ENCODE measurements at regions not wholly inside any gene's neighbourhood (a gene's known extent, or its start where the extent isn't known, plus 50 kb on each side); places are given as distances from the start of the nearest gene placed in this dataset.

DNA sequence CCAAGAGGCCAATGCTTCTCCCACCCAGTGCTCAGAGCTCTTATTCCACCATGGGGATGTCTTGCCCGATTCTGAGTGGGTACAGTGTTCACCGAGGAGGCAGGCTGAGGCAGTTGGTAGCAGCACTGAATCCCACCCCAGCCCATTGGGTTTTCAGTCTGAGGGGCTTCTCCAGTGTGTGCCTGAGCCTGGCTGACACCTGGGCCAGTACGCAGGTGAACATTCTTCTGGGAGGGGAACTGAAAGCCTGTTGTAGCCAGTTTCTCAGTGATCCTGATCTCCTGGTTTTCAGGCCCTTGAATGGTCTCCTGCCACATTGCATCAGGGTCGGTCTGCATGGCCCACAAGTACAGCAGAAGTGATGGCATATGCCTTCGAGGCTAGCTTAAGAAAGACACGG lies 98.2 kb downstream of the TMEM17 start:
- 86 to 90% methylated on average over 6 of the region's 6 CpGs for WGBS, 2 donors

DNA sequence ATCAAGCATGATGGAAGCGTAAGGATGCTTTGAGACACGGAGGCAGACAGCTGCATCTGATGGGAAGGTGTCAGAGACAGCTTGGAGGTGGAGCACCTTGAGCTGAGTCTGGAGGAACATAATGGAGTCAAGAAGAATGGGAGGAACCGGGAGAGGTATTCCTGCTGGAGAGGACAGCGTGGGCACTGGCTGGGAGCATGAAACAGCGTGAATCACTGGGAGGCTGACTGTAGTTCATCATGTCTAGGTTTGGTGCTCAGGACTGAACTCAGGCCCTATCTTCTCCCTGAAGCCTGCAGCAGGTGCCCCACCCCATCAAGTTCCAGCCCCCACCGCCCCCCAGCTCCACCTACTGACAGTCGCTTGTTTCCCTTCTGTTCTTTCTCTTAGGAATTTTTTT lies 98.6 kb downstream of the TMEM17 start:
- no peak for ATAC-seq (ENCODE audit: low FRiP score)
- intact Hi-C loops (cut with DNase I): no loop called here

More for the DNA sequence above, 98.2 kb downstream of the TMEM17 start:
- Histone ChIP-seq H3K36me3 (ENCODE audit: control insufficient read depth in 1 of 2, insufficient read depth in 2 of 2, low read length in 1 of 2) (no peaks in the 10 kb centered on the region), H3K27me3 (ENCODE audit: control insufficient read depth in 1 of 2, insufficient read depth in 2 of 2, low read length in 1 of 2) (no peaks in the 10 kb centered on the region), H3K4me3 (ENCODE audit: low read length in 2 of 2) (no peak overlapping the region), H3K4me1 (ENCODE audit: control insufficient read depth in 1 of 2, insufficient read depth in 2 of 2, low read length in 2 of 2) (no peaks in the 10 kb centered on the region), H3K9me3 (ENCODE audit: control insufficient read depth, low read length) (no peaks in the 10 kb centered on the region), H3K27ac (ENCODE audit: low read depth in 1 of 2, low read length in 2 of 2) (no peak overlapping the region)
- DNase-seq (no peak), ATAC-seq (ENCODE audit: low FRiP score) (no peak)
- intact Hi-C loops (cut with DNase I): no loop called here

DNA sequence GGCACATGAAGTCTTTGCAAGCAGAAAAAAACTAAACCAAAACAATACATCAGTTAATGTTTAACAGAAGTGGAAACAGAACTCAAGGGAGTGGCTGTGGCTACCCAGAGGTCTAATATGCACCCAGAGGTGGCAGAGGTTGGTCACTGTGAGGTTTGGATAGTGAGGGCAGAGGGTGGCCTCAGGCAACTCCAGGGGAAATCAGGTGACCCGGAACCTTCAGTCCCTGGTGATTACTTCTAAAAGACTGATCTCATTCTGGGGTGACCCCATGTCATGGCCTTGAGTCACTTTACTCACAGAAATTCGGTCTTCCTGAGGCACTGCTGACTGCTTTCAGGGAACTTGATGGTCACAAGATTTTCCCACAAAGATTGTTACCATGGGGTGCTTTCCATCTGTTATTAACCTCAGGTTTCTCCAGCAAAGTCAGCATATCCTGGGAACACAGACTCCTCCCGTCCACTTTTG lies 99.4 kb downstream of the TMEM17 start:
- intact Hi-C loops (cut with DNase I): no loop called here
- WGBS, 2 donors: 90 to 91% methylated on average over 3 of the region's 3 CpGs
- no peaks in the 10 kb centered on the region for H3K9me3 ChIP-seq (ENCODE audit: control insufficient read depth, low read length)
- no peaks in the 10 kb centered on the region for H3K27me3 ChIP-seq (ENCODE audit: control insufficient read depth in 1 of 2, insufficient read depth in 2 of 2, low read length in 1 of 2)
- no peak overlapping the region for H3K4me3 ChIP-seq (ENCODE audit: low read length in 2 of 2)
- H3K4me1 ChIP-seq (ENCODE audit: control insufficient read depth in 1 of 2, insufficient read depth in 2 of 2, low read length in 2 of 2): no peaks in the 10 kb centered on the region
- H3K36me3 ChIP-seq (ENCODE audit: control insufficient read depth in 1 of 2, insufficient read depth in 2 of 2, low read length in 1 of 2): no peaks in the 10 kb centered on the region
- ATAC-seq (ENCODE audit: low FRiP score) (no peak), DNase-seq (no peak)
- H3K27ac ChIP-seq (ENCODE audit: low read depth in 1 of 2, low read length in 2 of 2): no peak overlapping the region

More for the DNA sequence above, 98.6 kb downstream of the TMEM17 start:
- no peak for DNase-seq
- H3K27me3 ChIP-seq (ENCODE audit: control insufficient read depth in 1 of 2, insufficient read depth in 2 of 2, low read length in 1 of 2): no peaks in the 10 kb centered on the region
- H3K27ac ChIP-seq (ENCODE audit: low read depth in 1 of 2, low read length in 2 of 2): no peak overlapping the region
- no peaks in the 10 kb centered on the region for H3K9me3 ChIP-seq (ENCODE audit: control insufficient read depth, low read length)
- no peak overlapping the region for H3K4me3 ChIP-seq (ENCODE audit: low read length in 2 of 2)
- H3K4me1 ChIP-seq (ENCODE audit: control insufficient read depth in 1 of 2, insufficient read depth in 2 of 2, low read length in 2 of 2): no peaks in the 10 kb centered on the region
- H3K36me3 ChIP-seq (ENCODE audit: control insufficient read depth in 1 of 2, insufficient read depth in 2 of 2, low read length in 1 of 2): no peaks in the 10 kb centered on the region
- WGBS, 2 donors: 95 to 99% methylated on average over 7 of the region's 7 CpGs

DNA sequence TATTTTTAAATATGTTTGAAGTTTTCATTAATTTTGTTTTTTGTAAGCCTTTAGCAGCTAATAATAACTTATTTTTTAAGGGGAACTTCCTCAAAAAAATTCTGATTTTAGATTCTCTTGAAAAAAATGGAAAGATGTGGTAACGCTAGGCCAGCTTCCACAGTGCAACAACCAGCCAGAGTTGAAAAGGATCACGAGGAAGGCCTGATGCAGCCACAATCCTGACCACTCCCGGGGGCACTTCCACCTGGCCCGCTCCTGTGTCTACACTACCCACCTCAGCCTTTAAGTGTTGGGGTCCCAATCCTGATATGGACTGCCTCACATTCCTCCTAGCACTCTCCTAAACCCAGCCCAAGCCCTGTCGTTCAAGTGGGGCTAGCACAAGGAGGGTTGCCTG lies 101.1 kb downstream of the TMEM17 start:
- no peak overlapping the region for H3K4me3 ChIP-seq (ENCODE audit: low read length in 2 of 2)
- H3K36me3 ChIP-seq (ENCODE audit: control insufficient read depth in 1 of 2, insufficient read depth in 2 of 2, low read length in 1 of 2): no peaks in the 10 kb centered on the region
- H3K27ac ChIP-seq (ENCODE audit: low read depth in 1 of 2, low read length in 2 of 2): no peak overlapping the region
- H3K4me1 ChIP-seq (ENCODE audit: control insufficient read depth in 1 of 2, insufficient read depth in 2 of 2, low read length in 2 of 2): no peaks in the 10 kb centered on the region
- ATAC-seq (ENCODE audit: low FRiP score) (no peak), DNase-seq (no peak)
- intact Hi-C loops (cut with DNase I): no loop called here
- no peaks in the 10 kb centered on the region for H3K9me3 ChIP-seq (ENCODE audit: control insufficient read depth, low read length)
- H3K27me3 ChIP-seq (ENCODE audit: control insufficient read depth in 1 of 2, insufficient read depth in 2 of 2, low read length in 1 of 2): no peaks in the 10 kb centered on the region
- WGBS, 2 donors: 74 to 80% methylated on average over 5 of the region's 5 CpGs

DNA sequence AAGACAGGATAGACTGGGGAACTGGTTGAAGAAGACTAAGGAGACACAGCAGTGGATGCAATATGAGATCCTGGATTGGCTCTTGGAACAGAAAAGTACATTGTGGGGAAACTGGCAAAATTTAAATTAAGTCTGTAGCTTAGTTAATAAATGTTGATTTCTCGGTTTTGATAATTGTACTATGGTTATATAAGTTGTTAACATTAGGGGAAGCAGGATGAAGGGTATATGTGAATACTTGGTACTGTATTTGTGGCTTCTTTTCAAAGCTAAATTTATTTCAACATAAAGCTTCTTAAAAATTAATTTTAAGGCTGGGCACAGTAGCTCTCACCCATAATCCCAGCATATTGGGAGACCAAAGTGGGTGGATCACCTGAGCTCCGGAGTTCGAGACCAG lies 103.8 kb downstream of the TMEM17 start:
- H3K36me3 ChIP-seq (ENCODE audit: control insufficient read depth in 1 of 2, insufficient read depth in 2 of 2, low read length in 1 of 2): no peaks in the 10 kb centered on the region
- intact Hi-C loops (cut with DNase I): no loop called here
- 91 to 97% methylated on average over 3 of the region's 3 CpGs for WGBS, 2 donors
- ATAC-seq (ENCODE audit: low FRiP score) (no peak), DNase-seq (no peak)
- H3K4me1 ChIP-seq (ENCODE audit: control insufficient read depth in 1 of 2, insufficient read depth in 2 of 2, low read length in 2 of 2): no peaks in the 10 kb centered on the region
- H3K27me3 ChIP-seq (ENCODE audit: control insufficient read depth in 1 of 2, insufficient read depth in 2 of 2, low read length in 1 of 2): no peaks in the 10 kb centered on the region
- H3K4me3 ChIP-seq (ENCODE audit: low read length in 2 of 2): no peak overlapping the region
- no peak overlapping the region for H3K27ac ChIP-seq (ENCODE audit: low read depth in 1 of 2, low read length in 2 of 2)
- H3K9me3 ChIP-seq (ENCODE audit: control insufficient read depth, low read length): no peaks in the 10 kb centered on the region

DNA sequence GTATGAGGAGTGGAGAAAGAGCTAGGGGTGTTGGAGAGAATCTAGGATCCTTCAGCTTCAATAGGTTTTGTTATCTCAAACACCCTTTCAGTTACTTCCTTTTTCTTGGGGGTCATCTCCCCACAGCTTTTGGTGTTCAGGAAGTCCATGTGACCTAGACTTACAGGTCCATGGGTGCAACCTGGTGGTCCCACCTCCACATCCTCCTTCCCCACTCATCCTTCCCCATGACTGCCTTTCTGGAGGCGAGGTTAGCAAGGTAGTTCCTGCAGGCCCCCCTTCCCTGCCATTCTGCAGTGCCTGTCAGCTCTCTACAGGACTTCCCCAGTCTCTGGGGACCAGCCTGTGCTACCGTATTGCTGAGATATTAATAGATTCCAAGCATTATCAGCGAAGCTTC lies 107.6 kb downstream of the TMEM17 start:
- no peaks in the 10 kb centered on the region for H3K9me3 ChIP-seq (ENCODE audit: control insufficient read depth, low read length)
- intact Hi-C loops (cut with DNase I): no loop called here
- H3K27ac ChIP-seq (ENCODE audit: low read depth in 1 of 2, low read length in 2 of 2): no peak overlapping the region
- DNase-seq: no peak
- no peak overlapping the region for H3K4me3 ChIP-seq (ENCODE audit: low read length in 2 of 2)
- no peaks in the 10 kb centered on the region for H3K27me3 ChIP-seq (ENCODE audit: control insufficient read depth in 1 of 2, insufficient read depth in 2 of 2, low read length in 1 of 2)
- 53 to 74% methylated on average over 3 of the region's 3 CpGs for WGBS, 2 donors
- H3K4me1 ChIP-seq (ENCODE audit: control insufficient read depth in 1 of 2, insufficient read depth in 2 of 2, low read length in 2 of 2): no peaks in the 10 kb centered on the region
- no peaks in the 10 kb centered on the region for H3K36me3 ChIP-seq (ENCODE audit: control insufficient read depth in 1 of 2, insufficient read depth in 2 of 2, low read length in 1 of 2)
- no peak for ATAC-seq (ENCODE audit: low FRiP score)

DNA sequence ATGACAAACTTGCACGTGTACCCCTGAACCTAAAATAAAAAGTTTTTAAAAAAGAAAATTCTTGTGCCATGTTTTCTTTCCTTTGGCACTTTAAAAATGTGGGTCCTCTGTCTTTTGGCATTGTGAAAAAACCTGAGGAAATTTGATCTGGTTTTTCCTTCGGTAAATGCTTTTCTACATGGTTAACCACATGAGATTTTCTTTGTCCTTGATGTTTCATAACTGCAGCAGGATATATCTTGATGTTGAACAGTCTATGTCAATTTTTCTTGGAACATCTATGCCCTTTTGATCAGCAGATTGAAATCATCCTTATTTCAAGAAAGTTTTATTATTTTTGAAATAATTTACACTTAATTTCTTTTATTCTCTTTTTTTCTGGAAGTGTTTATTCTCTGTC lies 109.1 kb downstream of the TMEM17 start:
- Histone ChIP-seq H3K27ac (ENCODE audit: low read depth in 1 of 2, low read length in 2 of 2) (no peak overlapping the region), H3K4me3 (ENCODE audit: low read length in 2 of 2) (no peak overlapping the region), H3K27me3 (ENCODE audit: control insufficient read depth in 1 of 2, insufficient read depth in 2 of 2, low read length in 1 of 2) (no peaks in the 10 kb centered on the region), H3K36me3 (ENCODE audit: control insufficient read depth in 1 of 2, insufficient read depth in 2 of 2, low read length in 1 of 2) (no peaks in the 10 kb centered on the region), H3K4me1 (ENCODE audit: control insufficient read depth in 1 of 2, insufficient read depth in 2 of 2, low read length in 2 of 2) (no peaks in the 10 kb centered on the region), H3K9me3 (ENCODE audit: control insufficient read depth, low read length) (no peaks in the 10 kb centered on the region)
- intact Hi-C loops (cut with DNase I): no loop called here
- DNase-seq: no peak
- no peak for ATAC-seq (ENCODE audit: low FRiP score)
- WGBS, 2 donors: 41 to 53% methylated on average over 2 of the region's 2 CpGs

DNA sequence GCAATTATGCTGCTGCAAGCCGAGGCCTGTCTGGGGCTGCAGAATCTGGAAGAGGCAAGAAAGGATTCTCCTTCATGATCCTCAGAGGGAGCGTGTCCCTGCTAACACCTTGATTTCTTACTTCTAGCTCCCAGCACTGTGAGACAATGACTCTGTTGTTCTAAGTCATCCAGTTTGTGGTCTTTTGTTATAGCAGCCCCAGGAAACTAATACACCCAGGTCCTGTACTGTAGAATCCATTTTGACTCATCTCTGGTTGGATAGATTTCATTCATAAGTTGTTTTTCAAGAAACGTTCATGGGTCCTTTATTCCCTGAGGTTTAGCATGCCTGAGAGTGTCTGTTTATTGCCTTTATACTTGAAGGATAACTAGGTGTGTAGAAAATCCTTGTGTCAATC lies 112.7 kb downstream of the TMEM17 start:
- DNase-seq (no peak), ATAC-seq (ENCODE audit: low FRiP score) (no peak)
- 82 to 90% methylated on average over 3 of the region's 3 CpGs for WGBS, 2 donors
- Histone ChIP-seq H3K4me3 (ENCODE audit: low read length in 2 of 2) (no peak overlapping the region), H3K27me3 (ENCODE audit: control insufficient read depth in 1 of 2, insufficient read depth in 2 of 2, low read length in 1 of 2) (no peaks in the 10 kb centered on the region), H3K4me1 (ENCODE audit: control insufficient read depth in 1 of 2, insufficient read depth in 2 of 2, low read length in 2 of 2) (no peaks in the 10 kb centered on the region), H3K36me3 (ENCODE audit: control insufficient read depth in 1 of 2, insufficient read depth in 2 of 2, low read length in 1 of 2) (no peaks in the 10 kb centered on the region), H3K9me3 (ENCODE audit: control insufficient read depth, low read length) (no peaks in the 10 kb centered on the region), H3K27ac (ENCODE audit: low read depth in 1 of 2, low read length in 2 of 2) (no peak overlapping the region)
- intact Hi-C loops (cut with DNase I): no loop called here

DNA sequence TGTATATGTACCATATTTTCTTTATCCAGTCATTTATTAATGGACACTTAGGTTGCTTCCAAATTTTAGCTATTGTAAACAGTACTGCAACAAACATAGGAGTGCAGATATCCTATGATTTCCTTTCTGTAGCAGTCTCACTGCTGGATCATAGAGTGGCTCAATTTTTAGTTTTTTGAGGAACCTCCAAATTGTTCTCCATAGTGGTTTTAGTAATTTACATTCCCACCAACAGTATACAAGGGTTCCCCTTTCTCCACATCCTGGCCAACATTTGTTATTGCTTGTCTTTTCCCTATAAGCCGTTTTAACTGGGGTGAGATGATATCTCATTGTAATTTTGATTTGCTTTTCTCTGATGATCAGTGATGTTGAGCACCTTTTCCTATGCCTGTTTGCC lies 114.3 kb downstream of the TMEM17 start:
- Histone ChIP-seq H3K4me1 (ENCODE audit: control insufficient read depth in 1 of 2, insufficient read depth in 2 of 2, low read length in 2 of 2) (no peaks in the 10 kb centered on the region), H3K4me3 (ENCODE audit: low read length in 2 of 2) (no peak overlapping the region), H3K27ac (ENCODE audit: low read depth in 1 of 2, low read length in 2 of 2) (no peak overlapping the region), H3K27me3 (ENCODE audit: control insufficient read depth in 1 of 2, insufficient read depth in 2 of 2, low read length in 1 of 2) (no peaks in the 10 kb centered on the region), H3K9me3 (ENCODE audit: control insufficient read depth, low read length) (no peaks in the 10 kb centered on the region), H3K36me3 (ENCODE audit: control insufficient read depth in 1 of 2, insufficient read depth in 2 of 2, low read length in 1 of 2) (no peaks in the 10 kb centered on the region)
- intact Hi-C loops (cut with DNase I): no loop called here
- ATAC-seq (ENCODE audit: low FRiP score) (no peak), DNase-seq (no peak)
- WGBS, 2 donors: 83% methylated on average over 1 of the region's 1 CpG
